ENCODE measurements at regions not wholly inside any gene's neighbourhood (a gene's known extent, or its start where the extent isn't known, plus 50 kb on each side); places are given as distances from the start of the nearest gene placed in this dataset.
"Not testable (repeated sequence)": the region's sequence is repeated elsewhere in the genome, so short reads cannot be mapped to it uniquely, and the experiment has no call there.

- Histone ChIP-seq H3K4me2 (ENCODE audit: low read length) (no peak overlapping the region), H3K27ac (ENCODE audit: low read depth, low read length) (no peak overlapping the region), H3K9ac (ENCODE audit: low read length) (no peak overlapping the region), H2AFZ (ENCODE audit: low read depth, low read length) (no peak overlapping the region), H3K79me2 (ENCODE audit: insufficient read depth, low read length) (no peaks in the 10 kb centered on the region), H3K4me3 (ENCODE audit: insufficient read depth, low read depth, low read length) (no peak overlapping the region), H3K9me3 (ENCODE audit: insufficient read depth, low read depth, low read length) (no peaks in the 10 kb centered on the region), H4K20me1 (ENCODE audit: insufficient read depth, low read length) (no peaks in the 10 kb centered on the region), H3K36me3 (ENCODE audit: insufficient read depth, low read length) (no peaks in the 10 kb centered on the region), H3K27me3 (ENCODE audit: insufficient read depth, low read length) (no peaks in the 10 kb centered on the region), H3K4me1 (ENCODE audit: insufficient read depth, low read length) (no peaks in the 10 kb centered on the region)
- no peaks in the 10 kb centered on the region for H3K27me3 Mint-ChIP-seq (ENCODE audit: low read depth, unreplicated experiment)
- TF ChIP-seq CTCF (IDR thresholded peaks at IDR 0.05; ENCODE audit: insufficient read depth, low read depth, low read length) (no peak), EZH2 (IDR thresholded peaks at IDR 0.05; ENCODE audit: insufficient read depth, low read length) (no peak)
- no peak for FAIRE-seq
- no peaks in the 10 kb centered on the region for H3K4me1 Mint-ChIP-seq (ENCODE audit: low read depth, unreplicated experiment)
- no peak overlapping the region for H3K4me3 Mint-ChIP-seq (ENCODE audit: unreplicated experiment)
- no peak for DNase-seq (ENCODE audit: low read depth)
- no peaks in the 10 kb centered on the region for H3K9me3 Mint-ChIP-seq (ENCODE audit: unreplicated experiment)
- H3K27ac Mint-ChIP-seq (ENCODE audit: unreplicated experiment): no peak overlapping the region
- H3K36me3 Mint-ChIP-seq (ENCODE audit: low read depth, unreplicated experiment): no peaks in the 10 kb centered on the region
These were observed 474.9 kb upstream of the TMEFF2 start for GRCh38 chr2:192669505-192670091.

GRCh38 chr2:192660555-192660954 lies 465.8 kb upstream of the TMEFF2 start:
- H2AFZ ChIP-seq (ENCODE audit: low read depth, low read length); DNase-seq (ENCODE audit: low read depth); H3K9me3 Mint-ChIP-seq (ENCODE audit: unreplicated experiment); H3K4me1 ChIP-seq (ENCODE audit: insufficient read depth, low read length); H3K4me2 ChIP-seq (ENCODE audit: low read length); H3K27ac ChIP-seq (ENCODE audit: low read depth, low read length); H3K9ac ChIP-seq (ENCODE audit: low read length); H3K36me3 ChIP-seq (ENCODE audit: insufficient read depth, low read length); H3K9me3 ChIP-seq (ENCODE audit: insufficient read depth, low read depth, low read length); H3K79me2 ChIP-seq (ENCODE audit: insufficient read depth, low read length); H3K4me3 ChIP-seq (ENCODE audit: insufficient read depth, low read depth, low read length); H3K27me3 ChIP-seq (ENCODE audit: insufficient read depth, low read length); H4K20me1 ChIP-seq (ENCODE audit: insufficient read depth, low read length); H3K27ac Mint-ChIP-seq (ENCODE audit: unreplicated experiment); H3K27me3 Mint-ChIP-seq (ENCODE audit: low read depth, unreplicated experiment); H3K36me3 Mint-ChIP-seq (ENCODE audit: low read depth, unreplicated experiment); H3K4me1 Mint-ChIP-seq (ENCODE audit: low read depth, unreplicated experiment); H3K4me3 Mint-ChIP-seq (ENCODE audit: unreplicated experiment); FAIRE-seq: not testable (repeated sequence)

DNA sequence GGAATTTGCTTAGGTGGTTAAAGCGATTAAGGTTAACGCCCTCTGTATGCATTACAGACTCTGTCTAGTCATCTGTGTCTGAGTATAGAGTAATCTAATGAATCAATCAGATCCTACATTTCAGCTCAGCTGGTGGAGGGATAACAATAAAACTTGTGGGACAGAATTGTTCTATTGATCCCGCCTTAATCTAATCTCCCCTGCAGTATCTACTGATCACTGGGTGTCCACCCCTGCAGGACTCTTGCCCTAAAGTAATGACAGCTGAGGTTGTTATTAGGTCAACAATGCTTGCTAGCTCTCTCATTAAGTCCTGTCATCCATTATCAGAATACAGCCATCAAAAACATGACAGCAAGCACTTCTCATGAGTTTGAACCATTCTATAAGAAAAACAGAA lies 462.6 kb upstream of the TMEFF2 start:
- no peaks in the 10 kb centered on the region for H3K36me3 ChIP-seq (ENCODE audit: insufficient read depth, low read length)
- no peak overlapping the region for H3K4me3 ChIP-seq (ENCODE audit: insufficient read depth, low read depth, low read length)
- H3K27me3 ChIP-seq (ENCODE audit: insufficient read depth, low read length): no peaks in the 10 kb centered on the region
- no peak overlapping the region for H3K9ac ChIP-seq (ENCODE audit: low read length)
- H3K27me3 Mint-ChIP-seq (ENCODE audit: low read depth, unreplicated experiment): no peaks in the 10 kb centered on the region
- no peaks in the 10 kb centered on the region for H3K4me1 Mint-ChIP-seq (ENCODE audit: low read depth, unreplicated experiment)
- no peaks in the 10 kb centered on the region for H3K79me2 ChIP-seq (ENCODE audit: insufficient read depth, low read length)
- H3K27ac Mint-ChIP-seq (ENCODE audit: unreplicated experiment): no peak overlapping the region
- H3K4me1 ChIP-seq (ENCODE audit: insufficient read depth, low read length): no peaks in the 10 kb centered on the region
- no peaks in the 10 kb centered on the region for H3K9me3 ChIP-seq (ENCODE audit: insufficient read depth, low read depth, low read length)
- DNase-seq (ENCODE audit: low read depth): no peak
- H3K36me3 Mint-ChIP-seq (ENCODE audit: low read depth, unreplicated experiment): no peaks in the 10 kb centered on the region
- H4K20me1 ChIP-seq (ENCODE audit: insufficient read depth, low read length): no peaks in the 10 kb centered on the region
- H3K9me3 Mint-ChIP-seq (ENCODE audit: unreplicated experiment): no peaks in the 10 kb centered on the region
- no peak for TF ChIP-seq EZH2 (IDR thresholded peaks at IDR 0.05; ENCODE audit: insufficient read depth, low read length)
- no peak for TF ChIP-seq CTCF (IDR thresholded peaks at IDR 0.05; ENCODE audit: insufficient read depth, low read depth, low read length)
- no peak overlapping the region for H3K4me3 Mint-ChIP-seq (ENCODE audit: unreplicated experiment)
- FAIRE-seq: no peak
- no peak overlapping the region for H2AFZ ChIP-seq (ENCODE audit: low read depth, low read length)
- H3K27ac ChIP-seq (ENCODE audit: low read depth, low read length): no peak overlapping the region
- H3K4me2 ChIP-seq (ENCODE audit: low read length): no peak overlapping the region
